GM21737 (cell line): ENCODE measurements at regions not wholly inside any gene's neighbourhood (a gene's known extent, or its start where the extent isn't known, plus 50 kb on each side); places are given as distances from the start of the nearest gene placed in this dataset.
"Not testable (repeated sequence)": the region's sequence is repeated elsewhere in the genome, so short reads cannot be mapped to it uniquely, and the experiment has no call there.

ENCODE experiments used
- ATAC-seq: cut with Tn5 transposase; IDR thresholded peaks from one replicate; pipeline ENCODE4 v1.9.1; 2021; ENCODE audit warnings: mild to moderate bottlenecking, moderate library complexity; ENCODE audit not compliant: unreplicated experiment

GRCh38 chr9:1839909-1840308 lies 175.2 kb upstream of the SMARCA2 start:
- ATAC-seq, result no peak

GRCh38 chr9:1845425-1845824 lies 169.7 kb upstream of the SMARCA2 start:
- ATAC-seq, result no peak

GRCh38 chr9:1855726-1856125 lies 159.4 kb upstream of the SMARCA2 start:
- ATAC-seq, result no peak

GRCh38 chr9:1857808-1858207 lies 157.3 kb upstream of the SMARCA2 start:
- no peak for ATAC-seq

GRCh38 chr9:1869843-1870242 lies 145.3 kb upstream of the SMARCA2 start:
- ATAC-seq, result peak; percentile 80

GRCh38 chr9:1870915-1871314 lies 144.2 kb upstream of the SMARCA2 start:
- no peak for ATAC-seq

GRCh38 chr9:1871626-1872419 lies 143.3 kb upstream of the SMARCA2 start:
- no peak for ATAC-seq

GRCh38 chr9:1875251-1875851 lies 139.8 kb upstream of the SMARCA2 start:
- no peak for ATAC-seq

GRCh38 chr9:1875921-1876448 lies 139.2 kb upstream of the SMARCA2 start:
- peak; percentile 59 for ATAC-seq

GRCh38 chr9:1876891-1877496 lies 138.2 kb upstream of the SMARCA2 start:
- no peak for ATAC-seq

- ATAC-seq, result no peak
Observed at GRCh38 chr9:1877951-1878350, 137.2 kb upstream of the SMARCA2 start.

GRCh38 chr9:1878811-1879210 lies 136.3 kb upstream of the SMARCA2 start:
- no peak for ATAC-seq

- peak; percentile 39 for ATAC-seq
Observed at GRCh38 chr9:1879501-1879900, 135.6 kb upstream of the SMARCA2 start.

- peak; percentile 9 for ATAC-seq
Observed at GRCh38 chr9:1880038-1880565, 135.0 kb upstream of the SMARCA2 start.

- ATAC-seq, result no peak
Observed at GRCh38 chr9:1881708-1882295, 133.3 kb upstream of the SMARCA2 start.

GRCh38 chr9:1882711-1883403 lies 132.3 kb upstream of the SMARCA2 start:
- ATAC-seq, result no peak

- ATAC-seq, result no peak
Observed at GRCh38 chr9:1890201-1890600, 124.9 kb upstream of the SMARCA2 start.

- ATAC-seq, result no peak
Observed at GRCh38 chr9:1890816-1891215, 124.3 kb upstream of the SMARCA2 start.

- ATAC-seq, result not testable (repeated sequence)
Observed at GRCh38 chr9:1903080-1903704, 112.0 kb upstream of the SMARCA2 start.

GRCh38 chr9:1907465-1907864 lies 107.7 kb upstream of the SMARCA2 start:
- no peak for ATAC-seq
